ENCODE measurements at regions not wholly inside any gene's neighbourhood (a gene's known extent, or its start where the extent isn't known, plus 50 kb on each side); places are given as distances from the start of the nearest gene placed in this dataset.
"Not testable (repeated sequence)": the region's sequence is repeated elsewhere in the genome, so short reads cannot be mapped to it uniquely, and the experiment has no call there.

- no peak for DNase-seq
Observed at GRCh38 chr9:94033383-94033782, 50.9 kb upstream of the PTPDC1 start.

GRCh38 chr9:94031946-94032345 is 52.3 kb upstream of the PTPDC1 start:
- DNase-seq: no peak

- DNase-seq: no peak
Observed at GRCh38 chr9:94031380-94031779, 52.9 kb upstream of the PTPDC1 start.

GRCh38 chr9:94030318-94031179 is 53.7 kb upstream of the PTPDC1 start:
- DNase-seq: peak; percentile 91

GRCh38 chr9:94029932-94030317 is 54.3 kb upstream of the PTPDC1 start:
- no peak for DNase-seq

GRCh38 chr9:94026816-94027215 is 57.4 kb upstream of the PTPDC1 start:
- no peak for DNase-seq

GRCh38 chr9:94022476-94022875 is 61.8 kb upstream of the PTPDC1 start:
- DNase-seq: not testable (repeated sequence)

- not testable (repeated sequence) for DNase-seq
Observed at GRCh38 chr9:94020836-94021235, 63.4 kb upstream of the PTPDC1 start.

- DNase-seq: no peak
Observed at GRCh38 chr9:94018628-94019027, 63.5 kb upstream of the BARX1 start.

- no peak for DNase-seq
Observed at GRCh38 chr9:94017939-94018531, 62.9 kb upstream of the BARX1 start.

GRCh38 chr9:94016744-94017143 is 61.6 kb upstream of the BARX1 start:
- no peak for DNase-seq

GRCh38 chr9:94014920-94015319 is 59.8 kb upstream of the BARX1 start:
- no peak for DNase-seq

GRCh38 chr9:94014066-94014654 is 59.0 kb upstream of the BARX1 start:
- no peak for DNase-seq

- DNase-seq: no peak
Observed at GRCh38 chr9:94010980-94011533, 55.9 kb upstream of the BARX1 start.

- no peak for DNase-seq
Observed at GRCh38 chr9:94005272-94005901, 50.2 kb upstream of the BARX1 start.
